SIG-M5 treated with dmso at 0.1 percent for 504 hours (cell line): ENCODE measurements at regions not wholly inside any gene's neighbourhood (a gene's known extent, or its start where the extent isn't known, plus 50 kb on each side); places are given as distances from the start of the nearest gene placed in this dataset.

Experiments
- DNase-seq: peaks from one replicate; lab custom pipeline; 2025; ENCODE audit not compliant: unreplicated experiment; lab: John Stamatoyannopoulos, UW

DNA sequence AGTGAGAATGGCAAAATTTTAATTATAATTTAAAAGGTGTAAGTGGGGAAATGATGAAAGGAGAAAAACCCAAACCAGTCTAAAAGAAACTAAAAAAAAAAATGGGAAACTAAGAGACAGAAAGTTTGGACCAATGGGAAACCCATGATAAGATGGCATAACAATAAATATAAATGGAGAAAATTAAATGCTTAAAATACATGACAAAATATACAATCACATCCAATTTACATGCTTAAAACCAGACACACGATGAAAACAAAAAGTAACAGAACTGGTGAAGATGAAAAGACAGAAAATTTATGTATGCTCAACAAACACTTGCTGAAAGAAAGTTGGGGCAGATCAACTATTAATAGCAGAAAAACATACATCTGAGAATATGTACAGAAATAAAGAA, 1471.1 kb downstream of the TBC1D22A start:
- DNase-seq: no peak

DNA sequence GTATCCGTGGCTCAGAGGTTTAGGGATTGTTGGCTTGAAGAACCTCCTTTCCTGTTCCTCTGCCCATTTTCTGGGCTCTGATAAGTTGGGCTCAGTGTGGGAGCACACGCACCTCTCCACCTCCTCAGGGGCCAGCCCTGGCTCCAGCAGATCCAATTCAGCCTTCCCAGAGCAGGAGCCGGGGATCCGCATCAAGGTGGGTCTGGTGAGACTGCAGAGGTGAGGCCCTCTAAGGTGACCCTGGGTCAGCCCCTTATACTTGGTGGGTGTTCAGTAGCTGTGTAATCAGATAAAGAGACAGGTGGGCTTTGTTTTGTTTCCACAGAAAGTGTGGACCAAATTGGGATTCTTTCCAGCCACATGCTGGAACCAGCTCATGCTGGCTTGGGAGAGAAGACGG, 1466.0 kb downstream of the TBC1D22A start:
- DNase-seq: no peak

DNA sequence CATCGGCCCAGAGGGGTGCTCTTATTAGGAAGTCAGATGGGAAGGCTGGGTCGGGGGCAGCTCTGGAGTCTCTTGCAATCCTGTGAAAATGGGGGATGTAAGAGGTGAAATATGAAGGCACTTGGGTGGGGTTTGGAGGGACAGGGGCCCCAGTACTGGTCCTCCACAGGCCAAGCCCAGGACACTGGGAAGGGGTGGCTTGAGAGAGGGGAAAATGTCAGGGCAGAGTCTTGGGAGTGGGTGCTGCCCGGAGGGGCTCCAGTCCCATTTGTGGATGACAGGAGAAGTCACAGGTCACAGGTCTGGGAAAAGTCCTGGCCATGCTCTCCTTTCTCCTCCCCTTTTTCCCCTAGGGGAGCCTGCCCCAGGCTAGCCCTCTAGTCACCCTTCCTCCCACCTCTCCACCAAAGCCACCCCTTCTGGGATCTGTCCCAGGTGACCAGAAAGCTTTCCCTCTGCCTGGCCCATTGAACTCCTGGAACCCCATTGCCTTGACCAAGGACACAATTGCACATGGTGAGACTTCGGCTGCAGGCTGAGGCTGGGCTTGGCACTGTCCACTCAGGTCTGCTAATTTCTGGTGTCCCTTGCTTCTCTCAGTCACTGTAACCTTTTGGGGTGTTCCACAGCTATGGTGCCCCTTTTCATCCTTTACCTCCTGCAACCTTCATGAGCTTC, 1465.0 kb downstream of the TBC1D22A start:
- no peak for DNase-seq

DNA sequence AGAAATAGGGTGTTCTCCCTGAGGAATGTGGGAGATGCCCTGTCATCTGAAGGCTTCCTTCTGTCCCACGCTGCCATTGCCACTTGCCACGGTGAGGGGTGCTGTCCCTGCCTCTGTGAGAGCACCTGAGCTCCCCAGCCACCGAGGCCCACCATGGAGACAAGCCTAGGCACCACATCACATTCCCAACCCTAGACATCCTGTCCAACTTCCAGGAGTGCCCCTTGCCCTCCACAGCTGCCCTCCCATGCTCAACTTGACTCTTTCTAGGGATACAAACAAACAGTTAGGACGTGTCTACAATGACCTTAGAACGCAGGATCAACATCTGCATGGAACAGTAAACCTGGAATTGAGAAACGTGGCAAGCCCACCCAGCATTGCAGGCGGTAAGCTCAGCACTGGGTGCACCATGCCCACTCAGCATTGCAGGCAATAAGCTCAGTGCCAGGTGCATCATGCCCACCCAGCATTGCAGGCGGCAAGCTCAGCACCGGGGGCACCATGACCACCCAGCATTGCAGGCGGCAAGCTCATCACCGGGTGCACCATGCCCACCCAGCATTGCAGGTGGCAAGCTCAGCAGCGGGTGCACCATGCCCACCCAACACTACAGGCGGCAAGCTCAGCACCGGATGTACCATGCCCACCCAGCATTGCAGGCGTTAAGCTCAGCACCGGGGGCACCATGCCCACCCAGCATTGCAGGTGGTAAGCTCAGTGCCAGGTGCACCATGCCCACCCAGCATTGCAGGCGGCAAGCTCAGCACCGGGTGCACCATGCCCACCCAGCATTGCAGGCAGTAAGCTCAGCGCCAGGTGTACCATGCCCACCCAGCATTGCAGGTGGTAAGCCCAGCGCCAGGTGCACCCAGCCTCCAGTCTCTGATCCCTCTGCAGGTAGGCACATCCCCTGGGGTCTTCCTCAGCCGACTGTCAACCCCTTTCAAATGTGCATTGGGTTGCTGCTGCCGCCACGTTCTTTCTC, 1463.9 kb downstream of the TBC1D22A start:
- no peak for DNase-seq

DNA sequence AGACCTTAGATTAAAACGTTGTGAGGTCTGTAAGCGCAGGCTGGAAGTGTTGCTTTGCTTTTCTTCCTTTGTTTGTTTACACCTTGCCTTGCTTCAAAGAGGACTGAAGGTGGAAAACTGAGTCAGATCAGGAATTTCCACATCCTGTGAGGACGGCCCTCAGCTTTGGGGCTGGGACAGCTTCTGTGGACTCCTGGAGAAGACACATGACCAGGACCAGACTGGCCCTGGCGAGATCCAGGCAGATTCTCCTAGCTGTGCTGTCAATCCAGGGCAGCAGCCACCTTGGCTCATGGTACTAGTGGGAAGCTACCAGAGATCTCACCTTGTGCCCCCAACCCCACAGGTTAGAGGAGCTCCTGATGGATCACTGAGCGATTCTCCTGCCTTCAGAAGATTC, 1461.9 kb downstream of the TBC1D22A start:
- DNase-seq: no peak

DNA sequence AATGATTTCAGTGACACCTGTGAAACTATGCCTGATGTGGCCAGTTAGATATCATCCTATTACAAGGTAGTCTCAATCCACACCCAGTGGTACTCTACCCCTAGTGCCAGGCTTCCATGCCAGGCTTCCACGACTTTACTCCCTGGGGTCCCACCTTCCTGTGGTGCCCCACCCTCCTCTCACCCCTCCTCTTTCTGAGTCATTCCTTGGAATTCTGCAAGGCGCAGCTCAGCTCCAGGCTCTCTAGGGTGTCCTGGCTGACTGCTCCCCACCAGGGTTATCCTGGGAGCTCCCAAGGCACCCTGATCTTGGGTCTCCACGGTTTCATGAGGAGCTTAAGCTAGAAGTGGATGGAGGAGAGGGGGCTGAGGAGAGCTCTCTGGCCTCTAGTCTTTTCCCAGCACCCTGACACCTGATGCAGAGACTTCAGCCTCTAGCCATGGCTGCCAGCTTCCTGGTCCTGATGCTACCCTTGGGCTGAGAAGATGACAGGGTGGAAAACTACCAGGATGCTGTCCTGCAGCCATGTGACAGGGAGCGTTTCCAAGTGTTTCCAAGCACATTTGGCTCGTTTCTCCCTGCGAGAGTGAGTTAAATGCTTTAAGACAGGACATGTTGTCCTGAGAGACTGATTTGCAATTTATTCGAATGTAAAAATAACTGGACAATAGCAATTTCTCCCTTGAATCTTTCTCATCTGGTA, 1461.2 kb downstream of the TBC1D22A start:
- no peak for DNase-seq

DNA sequence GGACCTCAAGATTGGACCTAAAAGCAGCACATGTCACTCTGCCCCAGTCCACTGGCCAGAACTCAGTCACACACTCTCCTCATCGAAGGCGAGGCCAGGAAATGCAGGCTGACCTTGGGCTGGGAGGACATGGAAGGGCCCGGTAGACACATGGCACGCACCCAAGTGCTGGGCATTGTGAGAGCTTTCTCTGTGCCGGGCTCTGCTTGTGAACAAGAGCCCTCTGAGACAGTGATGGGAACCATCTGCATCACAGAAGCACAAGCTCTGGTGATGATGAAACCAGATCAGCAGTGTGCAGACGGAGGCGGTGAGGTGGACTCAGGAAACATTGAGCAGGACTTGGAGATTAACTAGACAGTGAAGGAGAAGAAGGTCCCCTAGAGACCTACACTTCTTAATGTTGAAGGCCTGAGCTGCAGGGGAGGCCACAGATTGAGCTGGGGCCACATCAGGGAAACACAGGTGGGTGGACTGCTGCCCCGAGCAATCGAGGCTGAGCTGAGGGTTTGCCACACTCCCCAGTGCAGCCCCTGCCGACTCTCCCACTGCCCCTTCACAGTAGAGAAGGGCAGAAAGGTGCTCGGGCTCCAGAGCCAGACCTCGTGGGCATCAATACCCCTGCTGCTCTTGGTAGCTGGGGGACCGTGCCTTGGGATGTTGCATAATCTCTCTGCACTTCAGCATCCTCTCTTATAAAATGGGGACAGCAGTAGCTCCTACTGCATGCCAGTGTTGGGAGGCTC, 1460.5 kb downstream of the TBC1D22A start:
- no peak for DNase-seq

DNA sequence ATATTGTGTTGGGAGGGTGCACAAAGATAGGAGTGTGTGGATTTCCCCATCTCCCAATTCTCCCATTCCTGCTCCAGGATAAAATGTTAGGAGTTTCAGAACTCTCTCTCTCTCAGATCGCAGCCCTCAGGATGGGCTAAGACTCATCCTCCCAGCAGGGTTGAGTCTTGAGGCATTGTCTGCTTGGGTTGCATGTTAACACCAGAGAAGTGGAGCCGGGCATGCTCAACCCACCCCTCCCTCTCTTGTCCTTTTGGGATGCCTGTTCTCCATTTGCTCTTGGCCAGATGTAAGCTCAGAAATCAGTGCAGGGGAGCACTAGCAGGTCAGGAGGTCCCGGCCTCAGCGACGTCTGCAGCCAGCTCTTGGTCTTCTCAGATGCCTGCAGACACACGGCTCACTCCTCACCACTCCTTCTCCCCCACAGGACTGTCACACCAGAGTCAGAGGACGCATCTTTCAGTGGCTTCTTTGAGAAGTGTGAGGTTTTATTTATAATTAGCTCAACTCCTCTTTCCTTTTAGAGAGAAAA, 1456.5 kb downstream of the TBC1D22A start:
- no peak for DNase-seq

DNA sequence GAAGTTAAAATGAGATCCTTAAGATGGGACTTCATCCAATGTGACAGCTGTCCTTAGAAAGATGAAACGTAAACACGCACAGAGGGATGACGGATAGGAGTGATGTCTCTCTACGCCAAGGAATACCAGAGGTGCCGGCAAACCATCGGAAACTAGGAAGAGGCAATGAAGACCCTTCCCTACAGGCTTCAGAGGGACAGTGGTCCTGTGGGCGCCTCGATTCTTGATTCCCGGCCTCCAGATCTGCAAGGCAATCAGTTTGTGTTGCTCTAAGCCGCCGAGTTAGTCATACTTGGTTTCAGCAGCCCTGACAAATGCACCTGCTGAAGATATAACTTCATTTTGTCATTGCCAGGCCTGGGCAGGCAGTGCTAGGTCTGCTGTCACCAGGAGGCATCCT, 1455.1 kb downstream of the TBC1D22A start:
- no peak for DNase-seq

DNA sequence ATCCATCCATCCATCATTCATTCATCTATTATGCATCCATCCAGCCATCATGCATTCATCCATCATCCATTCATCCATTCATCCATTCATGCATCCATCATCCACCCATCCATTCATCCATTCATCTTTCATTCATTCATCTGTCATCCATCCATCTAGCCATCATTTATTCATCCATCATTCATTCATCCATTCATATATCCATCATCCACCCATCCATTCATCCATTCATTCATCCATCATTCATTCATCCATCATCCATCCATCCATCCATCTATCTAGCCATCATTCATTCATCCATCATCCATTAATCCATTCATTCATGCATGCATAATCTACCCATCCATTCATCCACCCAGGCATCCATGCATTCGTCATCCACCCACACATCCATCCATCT, 1450.3 kb downstream of the TBC1D22A start:
- DNase-seq: no peak

DNA sequence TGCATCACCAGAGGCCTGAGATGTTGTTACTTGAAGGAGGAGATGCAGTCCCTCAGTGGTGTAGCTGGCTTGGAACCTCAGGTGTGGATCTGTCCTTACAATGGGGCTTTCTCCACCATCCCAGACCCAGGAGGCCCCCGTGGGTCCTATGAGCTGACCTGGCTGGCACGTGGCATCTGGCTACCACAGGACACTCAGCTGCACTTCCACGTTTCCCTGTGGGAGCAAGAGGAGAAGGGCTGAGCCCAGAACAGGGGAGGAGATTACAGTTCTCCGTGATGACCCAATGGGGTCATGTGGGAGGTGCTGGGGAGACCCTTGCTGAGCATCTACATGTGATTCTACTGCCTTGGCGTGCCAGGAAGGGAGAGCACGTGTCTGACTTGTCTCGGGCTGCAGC, 1448.4 kb downstream of the TBC1D22A start:
- no peak for DNase-seq

DNA sequence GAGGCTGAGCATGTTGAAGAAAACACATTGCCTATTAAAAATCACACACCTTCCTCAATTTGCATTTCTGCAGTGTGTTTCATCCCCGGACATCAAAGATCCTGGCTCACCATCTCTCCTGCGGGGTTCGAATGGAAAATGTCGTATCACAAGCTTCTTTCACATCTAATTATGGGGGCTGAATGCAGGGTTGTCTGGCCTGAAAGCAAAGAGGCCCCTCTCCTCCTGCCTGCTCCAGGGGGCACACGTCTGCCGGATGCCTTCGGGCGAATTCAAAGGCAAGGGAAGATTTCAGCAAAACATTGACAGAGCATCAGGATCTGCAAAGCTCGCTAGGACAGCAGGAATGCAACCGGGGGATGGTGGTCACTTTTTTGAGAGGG, 1447.7 kb downstream of the TBC1D22A start:
- DNase-seq: no peak

DNA sequence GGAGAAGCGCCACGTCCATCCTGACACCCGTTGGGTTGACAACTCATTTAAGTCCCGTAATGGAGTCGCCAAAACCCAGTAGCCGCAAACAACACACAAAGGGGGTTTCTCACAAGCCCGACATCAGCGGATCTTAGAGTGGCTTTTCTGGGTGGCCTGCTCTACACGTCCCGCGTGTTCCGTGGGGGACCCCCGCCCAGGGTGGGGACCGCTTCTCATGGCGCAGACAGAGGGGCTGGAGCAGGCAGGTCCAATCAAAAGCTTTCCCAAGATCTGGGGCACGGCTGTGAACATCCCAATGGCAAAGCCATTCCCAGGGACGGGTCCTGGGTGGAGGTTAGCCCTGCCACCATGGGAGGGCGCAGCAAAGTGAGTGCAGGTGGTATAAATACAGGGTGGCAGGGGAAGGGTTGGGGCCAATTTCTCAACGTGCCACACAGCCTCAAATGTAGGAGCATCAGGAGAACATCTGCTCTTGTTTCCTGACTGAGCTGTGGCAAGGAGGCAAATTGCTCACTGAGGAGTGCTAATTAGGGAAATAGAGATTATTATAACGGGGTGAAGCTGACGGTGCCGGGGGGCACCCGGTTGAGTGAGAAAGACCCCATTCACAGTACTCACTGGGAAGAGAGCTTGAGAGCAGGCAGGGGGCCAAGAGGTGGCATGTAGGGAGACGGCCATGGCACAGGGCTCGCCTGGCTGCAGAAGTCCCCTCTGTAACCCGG, 1447.2 kb downstream of the TBC1D22A start:
- DNase-seq: no peak

DNA sequence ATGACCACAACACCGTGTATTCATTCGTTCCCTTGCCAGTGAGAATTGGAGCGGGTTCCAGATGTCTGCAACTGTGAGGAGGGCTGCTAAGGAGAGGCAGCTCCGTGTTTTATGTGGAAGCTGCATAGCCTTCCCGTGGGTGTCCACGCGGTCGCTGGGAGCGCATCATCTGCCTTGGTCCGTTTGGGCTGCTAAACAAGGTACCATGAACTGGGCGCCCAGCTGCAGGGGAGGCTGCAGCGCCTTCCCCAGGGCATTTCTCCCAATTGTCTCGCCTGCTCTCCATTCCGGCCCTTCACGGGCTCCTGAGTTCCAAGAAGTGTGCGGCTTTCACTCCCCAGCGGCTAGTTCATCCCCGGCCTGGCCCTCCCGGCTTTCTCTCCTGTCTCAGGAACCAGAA, 1446.4 kb downstream of the TBC1D22A start:
- DNase-seq: no peak

DNA sequence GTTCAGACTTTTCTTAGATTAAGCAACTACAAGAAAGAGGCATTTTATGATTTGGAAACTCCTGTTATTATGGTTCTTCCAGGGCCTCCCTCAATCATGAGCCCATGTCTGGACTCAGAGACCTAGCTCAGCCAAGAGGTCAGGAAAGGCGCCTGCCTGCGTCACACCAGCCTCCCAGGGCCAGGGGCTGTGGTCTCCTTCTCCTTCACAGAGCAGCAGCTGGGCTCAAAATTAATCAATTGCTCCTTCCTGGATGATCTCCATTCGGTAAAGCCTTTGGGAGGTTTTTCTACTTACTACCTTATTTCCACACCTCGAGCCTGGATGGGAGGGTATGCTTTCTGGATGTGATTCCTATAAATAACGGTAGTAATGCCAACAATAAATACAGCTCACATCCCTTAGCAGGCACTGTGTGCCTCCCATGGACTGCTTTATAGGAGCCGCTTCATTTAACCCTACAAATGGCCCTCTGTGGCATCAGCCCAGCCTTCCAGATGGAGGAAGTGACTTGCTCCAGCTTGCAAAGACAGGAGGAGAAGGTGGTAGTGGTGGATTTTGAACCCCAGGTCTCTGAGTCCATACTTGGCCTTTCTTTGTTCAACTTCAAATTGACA, 1445.6 kb downstream of the TBC1D22A start:
- no peak for DNase-seq

DNA sequence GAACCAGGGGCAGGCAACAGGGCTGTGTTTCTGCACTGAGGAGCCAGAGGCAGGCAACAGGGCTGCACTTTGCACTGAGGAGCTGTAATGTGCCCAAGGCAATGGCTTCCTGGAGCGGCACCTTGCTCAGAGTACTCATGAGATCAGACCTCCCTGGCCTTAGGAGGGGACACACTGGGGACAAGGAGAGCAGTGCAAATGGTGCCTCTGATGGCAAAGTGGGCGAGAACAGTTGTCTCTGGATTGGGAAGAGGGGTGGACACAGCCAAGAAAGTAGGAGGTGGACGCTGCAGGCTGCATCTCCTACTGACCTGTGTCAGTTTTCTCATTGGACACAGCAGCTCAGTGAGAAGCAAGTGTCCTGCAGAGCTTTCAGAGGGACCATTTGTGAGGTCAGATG, 1443.3 kb downstream of the TBC1D22A start:
- DNase-seq: no peak

DNA sequence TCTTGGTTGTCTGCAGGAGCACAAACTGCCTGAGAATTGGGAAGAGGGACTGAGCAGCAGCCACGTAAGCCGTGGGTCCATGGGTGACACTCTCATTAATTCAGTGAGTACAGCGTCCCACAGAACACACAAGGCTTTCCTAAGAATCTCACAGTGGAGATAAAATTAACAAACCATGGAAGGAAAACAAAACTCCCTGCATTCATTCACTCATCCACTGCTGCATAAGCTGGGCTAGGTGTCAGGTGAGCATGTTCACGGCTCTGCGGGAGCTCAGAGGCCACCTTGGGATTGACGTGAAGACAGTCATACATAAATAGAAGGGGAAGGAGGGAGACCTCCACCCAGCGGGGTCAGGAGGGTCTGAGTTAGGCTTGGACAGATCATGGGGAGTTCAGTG, 1442.7 kb downstream of the TBC1D22A start:
- no peak for DNase-seq

DNA sequence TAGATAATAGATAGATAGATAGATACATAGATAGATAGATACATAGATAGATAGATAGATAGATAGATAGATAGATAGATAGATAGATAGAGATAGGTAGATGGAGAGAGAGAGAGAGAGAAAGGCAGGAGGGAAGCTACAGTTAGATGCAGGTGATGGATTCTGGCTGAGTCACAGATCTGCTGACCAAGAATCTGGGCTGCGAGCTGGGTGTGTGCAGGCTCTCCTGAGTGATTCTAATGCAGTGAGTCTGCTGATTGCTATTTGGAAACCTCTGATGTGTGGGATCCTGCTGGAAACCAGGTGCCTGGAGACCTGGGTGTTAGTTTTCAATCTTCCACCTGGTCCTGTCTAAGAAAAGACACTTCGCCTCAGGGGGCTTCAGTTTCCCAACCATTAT, 1441.8 kb downstream of the TBC1D22A start:
- no peak for DNase-seq

DNA sequence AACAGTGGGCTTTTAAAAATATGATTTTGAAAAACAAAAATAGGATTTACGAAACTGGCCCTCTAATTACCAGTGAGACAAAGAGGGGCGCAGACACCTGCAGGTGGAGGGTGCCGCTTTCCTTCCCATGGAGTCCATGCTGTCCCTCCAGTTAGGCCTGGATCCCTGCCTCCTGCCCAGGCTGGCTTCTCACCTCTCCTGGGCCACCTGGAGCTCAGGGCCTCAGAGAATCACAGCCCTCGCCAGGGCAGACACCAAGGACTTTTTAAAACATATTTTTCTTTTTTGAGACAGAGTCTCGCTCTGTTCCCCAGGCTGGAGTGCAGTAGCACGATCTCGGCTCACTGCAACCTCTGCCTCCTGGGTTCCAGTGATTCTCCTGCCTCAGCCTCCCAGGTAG, 1437.2 kb downstream of the TBC1D22A start:
- no peak for DNase-seq
